ENCODE measurements at regions not wholly inside any gene's neighbourhood (a gene's known extent, or its start where the extent isn't known, plus 50 kb on each side); places are given as distances from the start of the nearest gene placed in this dataset.
A peak's percentile ranks its signal among the peaks of the same experiment; 100 is the strongest.

DNA sequence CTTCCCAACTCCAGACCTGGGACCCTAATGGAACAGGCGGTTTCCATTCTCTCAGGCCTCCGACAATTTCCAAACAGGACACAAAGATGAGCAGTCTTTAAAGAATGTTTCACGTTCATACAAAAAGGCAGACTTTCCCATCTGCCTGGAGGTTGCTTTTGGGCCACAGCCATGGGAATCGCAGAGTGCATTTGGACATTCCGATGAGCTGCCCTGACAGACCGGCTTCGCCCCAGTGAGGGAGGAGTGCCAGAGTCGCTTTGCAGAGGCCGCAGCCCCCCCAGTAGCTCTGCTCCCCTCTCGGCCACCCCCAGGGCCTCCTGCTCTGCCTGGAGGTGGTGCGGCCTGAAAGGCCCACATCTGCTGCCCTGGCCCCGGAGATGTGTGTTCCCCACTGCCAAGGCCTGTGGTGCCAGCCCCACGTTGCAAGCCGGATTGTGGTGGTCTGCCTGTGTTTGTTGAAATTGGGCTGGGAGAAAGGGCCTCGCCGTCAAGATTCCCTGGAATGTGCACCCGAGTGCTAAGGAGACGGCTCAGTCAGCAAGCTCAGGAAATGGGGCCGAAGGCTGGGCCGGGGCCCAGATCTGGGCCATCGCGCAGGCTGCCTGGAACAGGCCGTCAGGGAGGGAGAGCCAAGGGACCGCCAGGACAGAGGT, 89.8 kb downstream of the C16orf95 start:
- Mint-ChIP-seq H3K27ac (ENCODE audit: unreplicated experiment) (peak overlapping the region; percentile 47), H3K9me3 (ENCODE audit: unreplicated experiment) (peaks cover 9% of the 10 kb centered on the region), H3K4me3 (ENCODE audit: unreplicated experiment) (no peak overlapping the region), H3K27me3 (ENCODE audit: low read depth, unreplicated experiment) (peaks cover 24% of the 10 kb centered on the region), H3K4me1 (ENCODE audit: low read depth, unreplicated experiment) (peaks cover 6% of the 10 kb centered on the region), H3K36me3 (ENCODE audit: low read depth, unreplicated experiment) (no peaks in the 10 kb centered on the region)
- H4K20me1 ChIP-seq (ENCODE audit: insufficient read depth, low read length) = no peaks in the 10 kb centered on the region
- peak overlapping the region; percentile 56 for H3K4me2 ChIP-seq (ENCODE audit: low read length)
- no peaks in the 10 kb centered on the region for H3K36me3 ChIP-seq (ENCODE audit: insufficient read depth, low read length)
- peak overlapping the region; percentile 69 for H2AFZ ChIP-seq (ENCODE audit: low read depth, low read length)
- no peak overlapping the region for H3K4me3 ChIP-seq (ENCODE audit: insufficient read depth, low read depth, low read length)
- H3K4me1 ChIP-seq (ENCODE audit: insufficient read depth, low read length) = peaks cover 10% of the 10 kb centered on the region
- H3K9ac ChIP-seq (ENCODE audit: low read length) = peak overlapping the region; percentile 74
- H3K27ac ChIP-seq (ENCODE audit: low read depth, low read length) = peak overlapping the region; percentile 85
- no peak for TF ChIP-seq EZH2 (IDR thresholded peaks at IDR 0.05; ENCODE audit: insufficient read depth, low read length)
- TF ChIP-seq, protein P1, sequence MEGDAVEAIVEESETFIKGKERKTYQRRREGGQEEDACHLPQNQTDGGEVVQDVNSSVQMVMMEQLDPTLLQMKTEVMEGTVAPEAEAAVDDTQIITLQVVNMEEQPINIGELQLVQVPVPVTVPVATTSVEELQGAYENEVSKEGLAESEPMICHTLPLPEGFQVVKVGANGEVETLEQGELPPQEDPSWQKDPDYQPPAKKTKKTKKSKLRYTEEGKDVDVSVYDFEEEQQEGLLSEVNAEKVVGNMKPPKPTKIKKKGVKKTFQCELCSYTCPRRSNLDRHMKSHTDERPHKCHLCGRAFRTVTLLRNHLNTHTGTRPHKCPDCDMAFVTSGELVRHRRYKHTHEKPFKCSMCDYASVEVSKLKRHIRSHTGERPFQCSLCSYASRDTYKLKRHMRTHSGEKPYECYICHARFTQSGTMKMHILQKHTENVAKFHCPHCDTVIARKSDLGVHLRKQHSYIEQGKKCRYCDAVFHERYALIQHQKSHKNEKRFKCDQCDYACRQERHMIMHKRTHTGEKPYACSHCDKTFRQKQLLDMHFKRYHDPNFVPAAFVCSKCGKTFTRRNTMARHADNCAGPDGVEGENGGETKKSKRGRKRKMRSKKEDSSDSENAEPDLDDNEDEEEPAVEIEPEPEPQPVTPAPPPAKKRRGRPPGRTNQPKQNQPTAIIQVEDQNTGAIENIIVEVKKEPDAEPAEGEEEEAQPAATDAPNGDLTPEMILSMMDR (IDR thresholded peaks at IDR 0.05; ENCODE audit: insufficient read depth, low read depth, low read length) = no peak
- peak; percentile 93 for DNase-seq (ENCODE audit: low read depth)
- no peaks in the 10 kb centered on the region for H3K79me2 ChIP-seq (ENCODE audit: insufficient read depth, low read length)
- no peak for FAIRE-seq
- H3K27me3 ChIP-seq (ENCODE audit: insufficient read depth, low read length) = no peaks in the 10 kb centered on the region
- peaks cover 3% of the 10 kb centered on the region for H3K9me3 ChIP-seq (ENCODE audit: insufficient read depth, low read depth, low read length)

DNA sequence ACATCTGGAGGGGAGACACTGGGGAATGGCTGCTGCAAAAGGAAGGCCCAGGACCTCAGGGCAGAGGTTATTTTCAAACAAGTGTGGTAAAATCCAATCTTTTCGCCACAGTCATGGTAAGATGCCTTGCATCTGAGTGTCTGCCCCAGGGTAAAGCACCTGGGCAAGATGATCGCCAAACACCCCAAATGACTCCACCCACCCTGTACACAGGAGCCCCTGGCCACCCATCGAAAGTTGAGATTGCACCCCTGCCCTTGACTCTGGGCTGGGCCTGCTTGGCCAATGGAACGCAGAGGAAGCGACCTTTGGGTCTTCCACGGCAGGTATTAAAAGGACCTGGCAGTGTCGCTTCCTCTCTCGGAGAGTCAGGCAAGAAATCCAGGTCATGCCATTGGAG, 88.8 kb downstream of the C16orf95 start:
- Mint-ChIP-seq H3K9me3 (ENCODE audit: unreplicated experiment) (peaks cover 9% of the 10 kb centered on the region), H3K27ac (ENCODE audit: unreplicated experiment) (no peak overlapping the region), H3K4me1 (ENCODE audit: low read depth, unreplicated experiment) (peaks cover 6% of the 10 kb centered on the region), H3K4me3 (ENCODE audit: unreplicated experiment) (no peak overlapping the region), H3K27me3 (ENCODE audit: low read depth, unreplicated experiment) (peaks cover 28% of the 10 kb centered on the region), H3K36me3 (ENCODE audit: low read depth, unreplicated experiment) (no peaks in the 10 kb centered on the region)
- H3K9me3 ChIP-seq (ENCODE audit: insufficient read depth, low read depth, low read length) = peaks cover 3% of the 10 kb centered on the region
- TF ChIP-seq, protein P1 (IDR thresholded peaks at IDR 0.05; ENCODE audit: insufficient read depth, low read depth, low read length) = no peak
- no peak for TF ChIP-seq EZH2 (IDR thresholded peaks at IDR 0.05; ENCODE audit: insufficient read depth, low read length)
- no peak overlapping the region for H3K4me2 ChIP-seq (ENCODE audit: low read length)
- no peaks in the 10 kb centered on the region for H3K79me2 ChIP-seq (ENCODE audit: insufficient read depth, low read length)
- H3K4me3 ChIP-seq (ENCODE audit: insufficient read depth, low read depth, low read length) = no peak overlapping the region
- H3K9ac ChIP-seq (ENCODE audit: low read length) = no peak overlapping the region
- FAIRE-seq (no peak), DNase-seq (ENCODE audit: low read depth) (no peak)
- H2AFZ ChIP-seq (ENCODE audit: low read depth, low read length) = no peak overlapping the region
- peaks cover 10% of the 10 kb centered on the region for H3K4me1 ChIP-seq (ENCODE audit: insufficient read depth, low read length)
- H3K36me3 ChIP-seq (ENCODE audit: insufficient read depth, low read length) = no peaks in the 10 kb centered on the region
- peak overlapping the region; percentile 85 for H3K27ac ChIP-seq (ENCODE audit: low read depth, low read length)
- H3K27me3 ChIP-seq (ENCODE audit: insufficient read depth, low read length) = no peaks in the 10 kb centered on the region
- H4K20me1 ChIP-seq (ENCODE audit: insufficient read depth, low read length) = no peaks in the 10 kb centered on the region

All from astrocyte (in vitro differentiated cells and primary cell).